Adrenal gland (tissue), 5 donors: ENCODE measurements at regions not wholly inside any gene's neighbourhood (a gene's known extent, or its start where the extent isn't known, plus 50 kb on each side); places are given as distances from the start of the nearest gene placed in this dataset.

ENCODE experiments used
- POLR2A ChIP-seq, 2 donors: fragments of 450-650 bp; IDR thresholded peaks; one replicate each; pipeline ENCODE4 v1.6.1; 2017; ENCODE audit warnings: antibody characterized with exemption in 2 of 2, mild to moderate bottlenecking in 2 of 2, moderate library complexity in 1 of 2
- TF ChIP-seq, protein P1 (sequence below), 6 experiments: fragments of 450-650 bp in 4 of 6; fragments of 200-600 bp in 2 of 6; sonication (generic) in 1 of 6; IDR thresholded peaks; 1 replicate in 5 of 6; 2 replicates in 1 of 6; pipeline versions ENCODE4 v1.5.1 to v1.8.0; 2016 to 2021; ENCODE audit warnings: antibody characterized with exemption in 6 of 6, mild to moderate bottlenecking in 2 of 6, moderate library complexity in 1 of 6
- donor health status: DM: no; HTN: no; CAD: no.

- TF ChIP-seq, protein P1, sequence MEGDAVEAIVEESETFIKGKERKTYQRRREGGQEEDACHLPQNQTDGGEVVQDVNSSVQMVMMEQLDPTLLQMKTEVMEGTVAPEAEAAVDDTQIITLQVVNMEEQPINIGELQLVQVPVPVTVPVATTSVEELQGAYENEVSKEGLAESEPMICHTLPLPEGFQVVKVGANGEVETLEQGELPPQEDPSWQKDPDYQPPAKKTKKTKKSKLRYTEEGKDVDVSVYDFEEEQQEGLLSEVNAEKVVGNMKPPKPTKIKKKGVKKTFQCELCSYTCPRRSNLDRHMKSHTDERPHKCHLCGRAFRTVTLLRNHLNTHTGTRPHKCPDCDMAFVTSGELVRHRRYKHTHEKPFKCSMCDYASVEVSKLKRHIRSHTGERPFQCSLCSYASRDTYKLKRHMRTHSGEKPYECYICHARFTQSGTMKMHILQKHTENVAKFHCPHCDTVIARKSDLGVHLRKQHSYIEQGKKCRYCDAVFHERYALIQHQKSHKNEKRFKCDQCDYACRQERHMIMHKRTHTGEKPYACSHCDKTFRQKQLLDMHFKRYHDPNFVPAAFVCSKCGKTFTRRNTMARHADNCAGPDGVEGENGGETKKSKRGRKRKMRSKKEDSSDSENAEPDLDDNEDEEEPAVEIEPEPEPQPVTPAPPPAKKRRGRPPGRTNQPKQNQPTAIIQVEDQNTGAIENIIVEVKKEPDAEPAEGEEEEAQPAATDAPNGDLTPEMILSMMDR (IDR thresholded peaks at IDR 0.05): no peak
- no peak for TF ChIP-seq POLR2A (IDR thresholded peaks at IDR 0.05)
Observed at GRCh38 chr6:48714250-48714649, 603.3 kb upstream of the PTCHD4 start.
